Liver (tissue), 3 donors: ENCODE measurements at regions not wholly inside any gene's neighbourhood (a gene's known extent, or its start where the extent isn't known, plus 50 kb on each side); places are given as distances from the start of the nearest gene placed in this dataset.

ENCODE experiments used
- GABPA ChIP-seq, 2 donors: IDR thresholded peaks in 1 of 2; conservative IDR thresholded peaks in 1 of 2; 2 replicates each; pipeline ENCODE4 v1.6.1; 2016; ENCODE audit warnings: antibody characterized with exemption in 2 of 2, mild to moderate bottlenecking in 1 of 2, moderate library complexity in 1 of 2
- TAF1 ChIP-seq: conservative IDR thresholded peaks from 2 replicates; pipeline ENCODE4 v1.6.1; 2016; ENCODE audit warnings: antibody characterized with exemption, mild to moderate bottlenecking
- TF ChIP-seq, protein P1 (sequence below): fragments of 150-350 bp; IDR thresholded peaks from 2 replicates; pipeline ENCODE4 v1.5.1; 2017; ENCODE audit warnings: improper control_type of control experiment, low read depth, low read length; ENCODE audit not compliant: missing input control
- donor health status: healthy.
- donor health status: healthy.

- TF ChIP-seq, protein P1, sequence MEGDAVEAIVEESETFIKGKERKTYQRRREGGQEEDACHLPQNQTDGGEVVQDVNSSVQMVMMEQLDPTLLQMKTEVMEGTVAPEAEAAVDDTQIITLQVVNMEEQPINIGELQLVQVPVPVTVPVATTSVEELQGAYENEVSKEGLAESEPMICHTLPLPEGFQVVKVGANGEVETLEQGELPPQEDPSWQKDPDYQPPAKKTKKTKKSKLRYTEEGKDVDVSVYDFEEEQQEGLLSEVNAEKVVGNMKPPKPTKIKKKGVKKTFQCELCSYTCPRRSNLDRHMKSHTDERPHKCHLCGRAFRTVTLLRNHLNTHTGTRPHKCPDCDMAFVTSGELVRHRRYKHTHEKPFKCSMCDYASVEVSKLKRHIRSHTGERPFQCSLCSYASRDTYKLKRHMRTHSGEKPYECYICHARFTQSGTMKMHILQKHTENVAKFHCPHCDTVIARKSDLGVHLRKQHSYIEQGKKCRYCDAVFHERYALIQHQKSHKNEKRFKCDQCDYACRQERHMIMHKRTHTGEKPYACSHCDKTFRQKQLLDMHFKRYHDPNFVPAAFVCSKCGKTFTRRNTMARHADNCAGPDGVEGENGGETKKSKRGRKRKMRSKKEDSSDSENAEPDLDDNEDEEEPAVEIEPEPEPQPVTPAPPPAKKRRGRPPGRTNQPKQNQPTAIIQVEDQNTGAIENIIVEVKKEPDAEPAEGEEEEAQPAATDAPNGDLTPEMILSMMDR, result no peak
- TF ChIP-seq GABPA (IDR thresholded peaks at IDR 0.05 in 1 of 2, conservative IDR thresholded peaks at IDR 0.05 in 1 of 2) (no peak), TAF1 (no peak)
Observed at GRCh38 chr9:2967766-2968165, 123.9 kb upstream of the PUM3 start.
